OCI-LY7 (cell line): ENCODE measurements at regions not wholly inside any gene's neighbourhood (a gene's known extent, or its start where the extent isn't known, plus 50 kb on each side); places are given as distances from the start of the nearest gene placed in this dataset.

ENCODE experiments used
- EZH2phosphoT487 ChIP-seq: fragments of 200-600 bp; sonication (generic); IDR thresholded peaks from 2 replicates; pipeline ENCODE4 v1.6.1; 2018; ENCODE audit warnings: low read depth, borderline replicate concordance, mild to moderate bottlenecking, mixed run types, antibody characterized with exemption, low read length, moderate library complexity, mixed read lengths
- TF ChIP-seq, protein P1 (sequence below): fragments of 200-600 bp; sonication (generic); conservative IDR thresholded peaks from 2 replicates; pipeline ENCODE4 v1.5.1; 2014; ENCODE audit warnings: mild to moderate bottlenecking, antibody characterized with exemption, low read length, moderate library complexity, mixed read lengths

DNA sequence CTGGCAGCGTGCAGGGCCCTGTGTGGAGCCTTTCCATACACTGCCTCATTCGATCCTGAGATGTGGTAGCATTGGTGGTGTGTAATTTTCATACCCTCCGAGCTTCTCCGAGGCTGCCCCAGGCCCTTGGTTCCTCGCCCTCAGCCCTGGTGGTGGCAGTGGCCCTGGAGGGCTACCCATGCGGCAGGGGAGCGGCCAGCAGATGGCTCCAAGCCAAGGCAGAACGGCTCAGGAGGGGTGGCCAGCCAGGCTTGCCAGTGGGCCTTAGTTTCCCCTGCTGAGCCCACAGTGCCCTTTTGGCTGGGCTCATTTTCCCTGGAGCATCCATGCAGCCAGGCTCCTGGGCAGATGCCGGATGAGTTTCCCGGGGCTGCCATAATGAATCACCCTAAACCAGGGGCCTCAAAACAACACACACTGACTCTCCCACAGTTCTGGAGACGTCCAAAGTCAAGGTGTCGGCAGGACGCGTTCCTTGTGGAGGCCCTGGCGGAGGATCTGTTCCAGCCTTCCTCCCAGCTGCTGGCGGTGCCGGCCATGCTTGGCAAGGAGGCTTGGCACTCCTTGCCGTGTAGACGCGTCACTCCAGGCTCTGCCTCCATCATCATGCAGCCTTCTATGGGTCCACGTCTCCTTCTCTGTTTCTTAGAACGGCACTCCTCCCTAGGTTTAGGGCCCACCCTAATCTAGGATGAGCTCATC lies 158.8 kb upstream of the GSE1 start:
- TF ChIP-seq, protein P1, sequence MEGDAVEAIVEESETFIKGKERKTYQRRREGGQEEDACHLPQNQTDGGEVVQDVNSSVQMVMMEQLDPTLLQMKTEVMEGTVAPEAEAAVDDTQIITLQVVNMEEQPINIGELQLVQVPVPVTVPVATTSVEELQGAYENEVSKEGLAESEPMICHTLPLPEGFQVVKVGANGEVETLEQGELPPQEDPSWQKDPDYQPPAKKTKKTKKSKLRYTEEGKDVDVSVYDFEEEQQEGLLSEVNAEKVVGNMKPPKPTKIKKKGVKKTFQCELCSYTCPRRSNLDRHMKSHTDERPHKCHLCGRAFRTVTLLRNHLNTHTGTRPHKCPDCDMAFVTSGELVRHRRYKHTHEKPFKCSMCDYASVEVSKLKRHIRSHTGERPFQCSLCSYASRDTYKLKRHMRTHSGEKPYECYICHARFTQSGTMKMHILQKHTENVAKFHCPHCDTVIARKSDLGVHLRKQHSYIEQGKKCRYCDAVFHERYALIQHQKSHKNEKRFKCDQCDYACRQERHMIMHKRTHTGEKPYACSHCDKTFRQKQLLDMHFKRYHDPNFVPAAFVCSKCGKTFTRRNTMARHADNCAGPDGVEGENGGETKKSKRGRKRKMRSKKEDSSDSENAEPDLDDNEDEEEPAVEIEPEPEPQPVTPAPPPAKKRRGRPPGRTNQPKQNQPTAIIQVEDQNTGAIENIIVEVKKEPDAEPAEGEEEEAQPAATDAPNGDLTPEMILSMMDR: no peak
- TF ChIP-seq EZH2phosphoT487: no peak
